Cardiac fibroblast (primary cell): ENCODE measurements at regions not wholly inside any gene's neighbourhood (a gene's known extent, or its start where the extent isn't known, plus 50 kb on each side); places are given as distances from the start of the nearest gene placed in this dataset.
"Not testable (repeated sequence)": the region's sequence is repeated elsewhere in the genome, so short reads cannot be mapped to it uniquely, and the experiment has no call there.

ENCODE experiments used
- DNase-seq, 2 donors: peaks; one replicate each; pipeline versions ENCODE4 v3.0.0 to v3.0.0-alpha.2; 2010; ENCODE audit warnings: low read depth in 2 of 2
- H3K4me3 ChIP-seq, 2 donors: replicated peaks in 1 of 2; 1 replicate in 1 of 2; 2 replicates in 1 of 2; pipeline ENCODE4 v1.5.1; 2011; ENCODE audit warnings: low read depth in 2 of 2, low read length in 2 of 2, mild to moderate bottlenecking in 2 of 2, moderate library complexity in 1 of 2
- CTCF ChIP-seq: IDR thresholded peaks from one replicate; pipeline ENCODE4 v1.5.1; 2011; ENCODE audit warnings: low read depth, mild to moderate bottlenecking, low read length, inconsistent platforms

- no peak overlapping the region for H3K4me3 ChIP-seq
- DNase-seq: no peak
- no peak for TF ChIP-seq CTCF
These were observed 1157.6 kb upstream of the TENM3 start for GRCh38 chr4:181085557-181085956.

- DNase-seq: no peak
- no peak for TF ChIP-seq CTCF
These were observed 1137.7 kb upstream of the TENM3 start for GRCh38 chr4:181105487-181105886.

GRCh38 chr4:181106398-181106797 lies 1136.8 kb upstream of the TENM3 start:
- no peak for TF ChIP-seq CTCF
- H3K4me3 ChIP-seq: no peak overlapping the region
- DNase-seq: no peak

More at GRCh38 chr4:181105487-181105886, 1137.7 kb upstream of the TENM3 start:
- no peak overlapping the region for H3K4me3 ChIP-seq

- H3K4me3 ChIP-seq: no peak overlapping the region
- no peak for DNase-seq
- no peak for TF ChIP-seq CTCF
These were observed 1135.0 kb upstream of the TENM3 start for GRCh38 chr4:181108237-181108636.

GRCh38 chr4:181119186-181119585 lies 1124.0 kb upstream of the TENM3 start:
- TF ChIP-seq CTCF: no peak
- no peak for DNase-seq
- H3K4me3 ChIP-seq: no peak overlapping the region

GRCh38 chr4:181121733-181122132 lies 1121.5 kb upstream of the TENM3 start:
- H3K4me3 ChIP-seq: no peak overlapping the region
- no peak for DNase-seq
- TF ChIP-seq CTCF: no peak

GRCh38 chr4:181127171-181127570 lies 1116.0 kb upstream of the TENM3 start:
- no peak for TF ChIP-seq CTCF
- DNase-seq: no peak
- H3K4me3 ChIP-seq: no peak overlapping the region

GRCh38 chr4:181130317-181130716 lies 1112.9 kb upstream of the TENM3 start:
- DNase-seq, H3K4me3 ChIP-seq: not testable (repeated sequence)
